ENCODE measurements at regions not wholly inside any gene's neighbourhood (a gene's known extent, or its start where the extent isn't known, plus 50 kb on each side); places are given as distances from the start of the nearest gene placed in this dataset.

GRCh38 chr13:33366469-33367062, 81.0 kb upstream of the STARD13 start:
- Histone ChIP-seq H3K4me3 (ENCODE audit: low read depth in 1 of 3, low read length in 3 of 3) (no peak overlapping the region), H3K4me1 (ENCODE audit: control insufficient read depth in 3 of 3, insufficient read depth in 2 of 3, low read depth in 1 of 3, low read length in 2 of 3) (peaks cover 0 to 29% (median 0%) of the 10 kb centered on the region in 3 donors), H3K27ac (ENCODE audit: low read depth in 1 of 3, low read length in 2 of 3) (peak overlapping the region in 1 of 3 donors; percentile 31), H3K9me3 (ENCODE audit: control insufficient read depth in 2 of 2, insufficient read depth in 1 of 2, low read depth in 1 of 2, low read length in 1 of 2) (no peaks in the 10 kb centered on the region), H3K36me3 (ENCODE audit: control insufficient read depth in 3 of 3, insufficient read depth in 2 of 3, low read depth in 1 of 3, low read length in 3 of 3) (no peaks in the 10 kb centered on the region), H3K27me3 (ENCODE audit: control insufficient read depth in 3 of 3, insufficient read depth in 3 of 3, low read length in 3 of 3) (no peaks in the 10 kb centered on the region)
- FAIRE-seq (no peak), DNase-seq (peak in 1 of 2 donors; percentile 64)
- 17 to 60% (median 27%) methylated on average over 6 of the region's 6 CpGs for WGBS, 3 donors

- Histone ChIP-seq H3K4me1 (ENCODE audit: control insufficient read depth in 3 of 3, insufficient read depth in 2 of 3, low read depth in 1 of 3, low read length in 2 of 3) (peaks cover 0 to 29% (median 0%) of the 10 kb centered on the region in 3 donors), H3K27ac (ENCODE audit: low read depth in 1 of 3, low read length in 2 of 3) (no peak overlapping the region), H3K4me3 (ENCODE audit: low read depth in 1 of 3, low read length in 3 of 3) (no peak overlapping the region), H3K9me3 (ENCODE audit: control insufficient read depth in 2 of 2, insufficient read depth in 1 of 2, low read depth in 1 of 2, low read length in 1 of 2) (no peaks in the 10 kb centered on the region), H3K27me3 (ENCODE audit: control insufficient read depth in 3 of 3, insufficient read depth in 3 of 3, low read length in 3 of 3) (no peaks in the 10 kb centered on the region), H3K36me3 (ENCODE audit: control insufficient read depth in 3 of 3, insufficient read depth in 2 of 3, low read depth in 1 of 3, low read length in 3 of 3) (no peaks in the 10 kb centered on the region)
- DNase-seq (no peak), FAIRE-seq (no peak)
- 52 to 57% (median 53%) methylated on average over 2 of the region's 2 CpGs for WGBS, 3 donors
These were observed 81.8 kb upstream of the STARD13 start for GRCh38 chr13:33367171-33367895.

GRCh38 chr13:33367926-33368325, 82.4 kb upstream of the STARD13 start:
- H3K4me3 ChIP-seq (ENCODE audit: low read depth in 1 of 3, low read length in 3 of 3): no peak overlapping the region
- 6 to 46% (median 21%) methylated on average over 5 of the region's 5 CpGs for WGBS, 3 donors
- FAIRE-seq (no peak), DNase-seq (peak in 1 of 2 donors; percentile 31)
- peak overlapping the region in 1 of 3 donors; percentile 63 for H3K27ac ChIP-seq (ENCODE audit: low read depth in 1 of 3, low read length in 2 of 3)
- H3K4me1 ChIP-seq (ENCODE audit: control insufficient read depth in 3 of 3, insufficient read depth in 2 of 3, low read depth in 1 of 3, low read length in 2 of 3): peaks cover 0 to 29% (median 0%) of the 10 kb centered on the region in 3 donors
- no peaks in the 10 kb centered on the region for H3K36me3 ChIP-seq (ENCODE audit: control insufficient read depth in 3 of 3, insufficient read depth in 2 of 3, low read depth in 1 of 3, low read length in 3 of 3)
- H3K9me3 ChIP-seq (ENCODE audit: control insufficient read depth in 2 of 2, insufficient read depth in 1 of 2, low read depth in 1 of 2, low read length in 1 of 2): no peaks in the 10 kb centered on the region
- no peaks in the 10 kb centered on the region for H3K27me3 ChIP-seq (ENCODE audit: control insufficient read depth in 3 of 3, insufficient read depth in 3 of 3, low read length in 3 of 3)

- H3K27ac ChIP-seq (ENCODE audit: low read depth in 1 of 3, low read length in 2 of 3): no peak overlapping the region
- no peaks in the 10 kb centered on the region for H3K9me3 ChIP-seq (ENCODE audit: control insufficient read depth in 2 of 2, insufficient read depth in 1 of 2, low read depth in 1 of 2, low read length in 1 of 2)
- H3K27me3 ChIP-seq (ENCODE audit: control insufficient read depth in 3 of 3, insufficient read depth in 3 of 3, low read length in 3 of 3): no peaks in the 10 kb centered on the region
- H3K4me1 ChIP-seq (ENCODE audit: control insufficient read depth in 3 of 3, insufficient read depth in 2 of 3, low read depth in 1 of 3, low read length in 2 of 3): peaks cover 0 to 24% (median 0%) of the 10 kb centered on the region in 3 donors
- WGBS, 3 donors: 78 to 81% (median 80%) methylated on average over 3 of the region's 3 CpGs
- DNase-seq (no peak), FAIRE-seq (no peak)
- no peaks in the 10 kb centered on the region for H3K36me3 ChIP-seq (ENCODE audit: control insufficient read depth in 3 of 3, insufficient read depth in 2 of 3, low read depth in 1 of 3, low read length in 3 of 3)
- no peak overlapping the region for H3K4me3 ChIP-seq (ENCODE audit: low read depth in 1 of 3, low read length in 3 of 3)
These were observed 83.5 kb upstream of the STARD13 start for GRCh38 chr13:33369073-33369472.

- Histone ChIP-seq H3K27ac (ENCODE audit: low read depth in 1 of 3, low read length in 2 of 3) (no peak overlapping the region), H3K4me1 (ENCODE audit: control insufficient read depth in 3 of 3, insufficient read depth in 2 of 3, low read depth in 1 of 3, low read length in 2 of 3) (peaks cover 0 to 5% (median 0%) of the 10 kb centered on the region in 3 donors)
- FAIRE-seq: no peak
These were observed 86.8 kb upstream of the STARD13 start for GRCh38 chr13:33372251-33372919.

GRCh38 chr13:33373624-33374023, 88.1 kb upstream of the STARD13 start:
- DNase-seq (no peak), FAIRE-seq (no peak)
- Histone ChIP-seq H3K9me3 (ENCODE audit: control insufficient read depth in 2 of 2, insufficient read depth in 1 of 2, low read depth in 1 of 2, low read length in 1 of 2) (no peaks in the 10 kb centered on the region), H3K4me3 (ENCODE audit: low read depth in 1 of 3, low read length in 3 of 3) (no peak overlapping the region), H3K27me3 (ENCODE audit: control insufficient read depth in 3 of 3, insufficient read depth in 3 of 3, low read length in 3 of 3) (no peaks in the 10 kb centered on the region), H3K27ac (ENCODE audit: low read depth in 1 of 3, low read length in 2 of 3) (no peak overlapping the region), H3K4me1 (ENCODE audit: control insufficient read depth in 3 of 3, insufficient read depth in 2 of 3, low read depth in 1 of 3, low read length in 2 of 3) (no peaks in the 10 kb centered on the region), H3K36me3 (ENCODE audit: control insufficient read depth in 3 of 3, insufficient read depth in 2 of 3, low read depth in 1 of 3, low read length in 3 of 3) (no peaks in the 10 kb centered on the region)

More at GRCh38 chr13:33372251-33372919, 86.8 kb upstream of the STARD13 start:
- no peak overlapping the region for H3K4me3 ChIP-seq (ENCODE audit: low read depth in 1 of 3, low read length in 3 of 3)
- no peaks in the 10 kb centered on the region for H3K9me3 ChIP-seq (ENCODE audit: control insufficient read depth in 2 of 2, insufficient read depth in 1 of 2, low read depth in 1 of 2, low read length in 1 of 2)
- 74 to 90% (median 83%) methylated on average over 4 of the region's 4 CpGs for WGBS, 3 donors
- H3K36me3 ChIP-seq (ENCODE audit: control insufficient read depth in 3 of 3, insufficient read depth in 2 of 3, low read depth in 1 of 3, low read length in 3 of 3): no peaks in the 10 kb centered on the region
- no peak for DNase-seq
- no peaks in the 10 kb centered on the region for H3K27me3 ChIP-seq (ENCODE audit: control insufficient read depth in 3 of 3, insufficient read depth in 3 of 3, low read length in 3 of 3)

- H3K4me3 ChIP-seq (ENCODE audit: low read depth in 1 of 3, low read length in 3 of 3): no peak overlapping the region
These were observed 89.9 kb upstream of the STARD13 start for GRCh38 chr13:33375421-33375820.

GRCh38 chr13:33376212-33376611, 90.7 kb upstream of the STARD13 start:
- no peak for DNase-seq
- no peaks in the 10 kb centered on the region for H3K27me3 ChIP-seq (ENCODE audit: control insufficient read depth in 3 of 3, insufficient read depth in 3 of 3, low read length in 3 of 3)
- H3K36me3 ChIP-seq (ENCODE audit: control insufficient read depth in 3 of 3, insufficient read depth in 2 of 3, low read depth in 1 of 3, low read length in 3 of 3): no peaks in the 10 kb centered on the region
- H3K4me1 ChIP-seq (ENCODE audit: control insufficient read depth in 3 of 3, insufficient read depth in 2 of 3, low read depth in 1 of 3, low read length in 2 of 3): no peaks in the 10 kb centered on the region
- FAIRE-seq: no peak
- 87 to 92% (median 87%) methylated on average over 1 of the region's 1 CpG for WGBS, 3 donors
- no peak overlapping the region for H3K4me3 ChIP-seq (ENCODE audit: low read depth in 1 of 3, low read length in 3 of 3)
- no peak overlapping the region for H3K27ac ChIP-seq (ENCODE audit: low read depth in 1 of 3, low read length in 2 of 3)
- no peaks in the 10 kb centered on the region for H3K9me3 ChIP-seq (ENCODE audit: control insufficient read depth in 2 of 2, insufficient read depth in 1 of 2, low read depth in 1 of 2, low read length in 1 of 2)

More at GRCh38 chr13:33375421-33375820, 89.9 kb upstream of the STARD13 start:
- 50 to 69% (median 65%) methylated on average over 1 of the region's 1 CpG for WGBS, 3 donors
- no peaks in the 10 kb centered on the region for H3K27me3 ChIP-seq (ENCODE audit: control insufficient read depth in 3 of 3, insufficient read depth in 3 of 3, low read length in 3 of 3)
- no peak overlapping the region for H3K27ac ChIP-seq (ENCODE audit: low read depth in 1 of 3, low read length in 2 of 3)
- H3K4me1 ChIP-seq (ENCODE audit: control insufficient read depth in 3 of 3, insufficient read depth in 2 of 3, low read depth in 1 of 3, low read length in 2 of 3): no peaks in the 10 kb centered on the region
- no peaks in the 10 kb centered on the region for H3K36me3 ChIP-seq (ENCODE audit: control insufficient read depth in 3 of 3, insufficient read depth in 2 of 3, low read depth in 1 of 3, low read length in 3 of 3)
- H3K9me3 ChIP-seq (ENCODE audit: control insufficient read depth in 2 of 2, insufficient read depth in 1 of 2, low read depth in 1 of 2, low read length in 1 of 2): no peaks in the 10 kb centered on the region
- FAIRE-seq (no peak), DNase-seq (no peak)

Data from small intestine (tissue), 7 donors.